ENCODE measurements at regions not wholly inside any gene's neighbourhood (a gene's known extent, or its start where the extent isn't known, plus 50 kb on each side); places are given as distances from the start of the nearest gene placed in this dataset.
"Not testable (repeated sequence)": the region's sequence is repeated elsewhere in the genome, so short reads cannot be mapped to it uniquely, and the experiment has no call there.

DNA sequence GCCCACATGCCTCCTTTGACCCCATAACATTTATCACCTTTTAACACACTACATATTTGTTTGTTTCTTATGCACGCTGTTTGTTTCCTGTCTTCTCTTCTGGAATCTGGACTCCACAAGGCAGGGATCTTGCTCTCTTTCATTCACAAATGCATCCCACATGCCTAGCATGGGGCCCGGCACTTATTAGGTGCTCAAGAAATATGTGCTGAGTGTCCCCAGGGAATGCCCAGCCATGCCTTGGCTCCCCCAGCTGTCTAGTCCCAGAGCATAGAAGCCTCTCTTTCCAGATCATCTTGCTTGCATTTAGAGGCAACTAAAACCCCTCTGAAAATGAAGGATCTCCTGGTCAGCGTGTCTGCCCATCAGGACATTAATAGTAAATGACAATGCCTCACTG, 283.7 kb downstream of the CBLN1 start:
- no peak for DNase-seq (ENCODE audit: low spot score)

DNA sequence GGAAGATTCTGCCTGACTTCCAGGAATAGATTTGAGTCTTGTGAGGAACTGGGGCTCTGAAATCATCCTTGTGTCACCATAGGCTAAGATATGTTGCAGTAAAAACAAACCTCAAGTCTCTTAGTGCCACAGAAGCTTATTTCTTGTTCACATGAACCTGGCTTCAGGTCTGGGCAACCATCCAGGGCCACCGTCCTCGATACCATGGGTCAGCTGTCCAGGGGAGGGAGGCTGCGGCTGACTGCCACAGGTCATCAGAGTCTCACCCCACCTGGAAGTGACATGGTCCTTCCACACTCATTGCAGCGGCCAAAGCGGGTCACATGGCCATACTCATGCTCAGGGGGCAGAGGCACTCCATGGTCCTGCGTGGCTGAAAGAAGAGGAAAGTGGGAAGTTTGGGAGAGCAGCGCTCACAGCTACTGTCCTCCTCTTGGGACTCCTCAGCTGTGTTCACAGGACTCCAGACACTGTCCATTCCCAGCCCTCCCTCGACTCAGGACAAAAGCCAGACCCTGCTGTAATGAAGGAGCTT, 284.5 kb downstream of the CBLN1 start:
- DNase-seq (ENCODE audit: low spot score) = no peak

DNA sequence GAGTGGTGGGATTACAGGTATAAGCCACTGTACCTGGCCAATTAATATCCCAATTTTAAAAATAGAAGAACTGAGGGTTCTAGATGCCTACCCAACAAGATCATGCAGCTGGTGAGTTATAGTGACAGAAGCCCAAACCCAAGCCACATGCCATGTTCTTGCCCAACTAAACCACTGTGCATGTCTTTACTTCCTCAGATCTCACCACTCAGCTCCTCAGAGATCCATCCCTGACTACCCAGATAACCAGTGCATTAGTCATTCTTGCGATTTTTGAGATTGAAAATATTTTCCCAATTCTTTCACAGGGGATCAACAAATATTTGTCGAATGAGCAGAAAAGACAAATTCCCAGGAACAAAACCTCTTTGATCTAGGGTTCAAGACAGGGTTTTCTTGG, 303.1 kb downstream of the CBLN1 start:
- DNase-seq (ENCODE audit: low spot score) = no peak

DNA sequence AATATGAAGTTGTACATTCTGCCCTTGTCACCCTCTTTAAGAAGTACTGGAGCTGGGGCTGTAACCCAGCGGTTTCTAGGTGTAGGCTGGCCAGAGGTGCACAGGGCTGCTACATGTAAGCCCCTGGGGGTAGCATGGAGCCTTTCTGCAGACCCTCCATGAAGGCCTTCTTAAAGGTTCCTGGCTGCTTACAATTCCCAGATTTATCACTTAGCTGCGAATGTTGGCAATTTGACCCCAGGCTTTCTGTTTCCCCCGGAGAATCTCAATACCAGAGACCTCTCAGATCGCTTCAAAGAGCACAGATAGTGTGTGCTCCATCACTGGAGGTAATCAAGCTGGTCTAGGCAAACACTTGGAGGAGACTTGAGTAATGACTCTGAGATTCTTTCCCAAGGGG, 309.4 kb downstream of the CBLN1 start:
- DNase-seq (ENCODE audit: low spot score) = no peak

DNA sequence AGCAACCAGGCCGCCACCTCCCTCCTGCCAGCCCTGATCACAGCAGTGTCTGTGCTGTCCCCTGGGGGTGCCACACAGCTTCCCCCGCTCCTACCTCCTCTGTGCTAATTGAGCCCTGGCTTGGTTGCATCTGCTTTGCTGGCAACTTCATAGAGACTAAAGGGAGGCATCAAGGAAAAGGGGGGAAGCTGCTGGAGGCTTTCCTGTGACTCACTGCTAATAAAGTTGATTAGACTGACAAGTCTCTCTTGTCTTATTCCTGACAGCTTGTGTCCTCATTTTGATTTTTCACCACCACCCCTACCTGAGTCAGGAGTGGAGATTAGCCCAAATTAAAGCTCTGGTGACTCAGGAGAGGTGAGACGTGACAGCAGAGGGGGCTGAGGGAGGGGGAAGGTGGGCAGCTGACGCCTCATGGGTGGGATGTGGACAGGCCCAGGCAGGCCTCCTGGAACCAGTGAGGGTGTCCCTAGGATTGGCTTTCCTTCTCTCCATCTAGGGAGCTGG, 310.0 kb downstream of the CBLN1 start:
- peak; percentile 28 for DNase-seq (ENCODE audit: low spot score)

DNA sequence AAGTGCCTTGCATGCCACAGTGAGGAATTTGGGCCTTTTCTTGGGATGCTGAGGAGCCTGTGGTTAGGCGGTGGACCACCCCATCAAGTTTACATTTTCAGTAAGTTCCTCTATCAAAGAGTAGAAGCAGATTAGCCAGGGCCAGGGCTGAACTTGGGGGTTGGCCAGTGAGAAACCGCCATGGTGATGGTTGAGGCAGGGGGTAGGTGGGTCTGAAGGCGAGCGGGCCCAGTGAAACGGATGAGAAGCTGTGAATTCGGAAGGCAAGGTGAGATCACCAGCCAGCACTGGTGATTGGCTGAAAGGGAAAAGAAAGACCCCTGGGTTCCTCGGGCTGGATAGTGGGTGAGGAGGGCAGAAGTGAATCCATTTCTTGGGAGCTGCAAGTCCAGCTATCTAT, 311.4 kb downstream of the CBLN1 start:
- no peak for DNase-seq (ENCODE audit: low spot score)

DNA sequence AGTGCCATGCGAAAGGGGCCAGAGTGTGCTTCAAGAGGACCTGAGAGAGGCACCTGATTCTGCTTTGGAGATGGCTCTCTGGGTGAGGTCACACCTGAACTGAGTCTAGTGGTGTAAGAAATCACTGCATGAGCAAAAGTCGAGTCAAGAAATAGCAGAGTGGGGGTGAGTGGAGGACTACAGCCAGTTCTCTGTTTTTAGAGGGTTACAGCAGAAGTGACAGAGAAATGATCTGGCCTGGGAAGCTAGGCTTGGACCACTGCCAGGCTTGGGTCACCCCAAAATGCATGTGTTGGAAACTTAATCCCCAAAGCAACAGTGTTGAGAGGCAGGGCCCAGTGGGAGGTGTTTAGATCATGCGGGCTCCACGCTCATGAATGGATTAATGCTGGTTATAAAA, 312.0 kb downstream of the CBLN1 start:
- no peak for DNase-seq (ENCODE audit: low spot score)

DNA sequence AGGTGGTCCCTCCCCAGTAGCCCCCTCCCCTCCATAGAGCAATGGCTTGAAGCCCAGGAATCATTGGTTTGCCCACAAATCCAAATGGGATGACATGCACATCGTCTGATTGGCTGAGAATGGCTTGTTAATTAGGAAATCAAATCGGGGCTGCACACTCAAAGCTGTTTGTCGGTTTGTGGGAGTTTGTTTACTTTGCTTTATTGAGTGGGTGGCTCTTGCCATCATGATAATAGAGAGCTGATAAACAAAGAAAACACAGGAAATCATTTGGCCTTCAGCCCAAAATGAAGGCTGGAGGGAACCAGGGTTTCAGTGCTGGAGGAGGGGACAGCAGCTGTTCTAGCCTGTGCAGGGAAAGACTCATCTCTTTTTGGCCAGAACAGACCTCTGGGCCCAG, 316.3 kb downstream of the CBLN1 start:
- no peak for DNase-seq (ENCODE audit: low spot score)

DNA sequence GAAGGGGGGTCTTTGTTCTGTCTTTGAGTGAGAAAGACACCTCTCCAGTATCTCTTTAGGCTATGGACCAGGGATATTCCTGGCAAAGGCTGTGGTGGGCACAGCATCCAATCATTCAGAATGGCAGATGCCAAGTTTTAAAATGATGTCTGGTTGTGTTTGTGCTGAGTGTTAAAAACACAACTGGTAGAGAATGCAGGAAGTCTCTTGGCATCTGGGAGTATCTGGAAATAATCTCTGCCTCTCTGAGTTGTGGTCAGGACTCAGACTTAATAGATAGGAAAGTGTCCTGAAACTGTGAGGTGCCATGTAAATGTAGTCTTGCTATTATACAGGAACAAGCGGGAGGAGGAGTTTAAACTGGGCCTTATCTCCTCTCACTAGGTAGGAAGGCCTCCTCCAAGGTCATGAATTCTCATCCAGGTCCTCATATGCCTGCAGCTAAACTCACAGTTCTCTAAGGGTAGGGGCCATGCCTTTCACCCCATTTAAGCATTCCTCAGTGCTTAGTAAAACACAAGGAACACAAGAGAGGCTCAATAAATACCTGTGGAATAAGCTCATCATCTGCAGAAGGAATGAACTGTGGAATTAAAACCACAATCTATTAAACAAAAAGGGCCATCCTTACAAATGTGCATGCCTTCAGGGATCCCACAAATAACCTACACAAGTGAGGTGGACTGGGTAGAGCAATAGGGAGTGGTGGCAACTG, 317.6 kb downstream of the CBLN1 start:
- DNase-seq (ENCODE audit: low spot score) = peak; percentile 85

DNA sequence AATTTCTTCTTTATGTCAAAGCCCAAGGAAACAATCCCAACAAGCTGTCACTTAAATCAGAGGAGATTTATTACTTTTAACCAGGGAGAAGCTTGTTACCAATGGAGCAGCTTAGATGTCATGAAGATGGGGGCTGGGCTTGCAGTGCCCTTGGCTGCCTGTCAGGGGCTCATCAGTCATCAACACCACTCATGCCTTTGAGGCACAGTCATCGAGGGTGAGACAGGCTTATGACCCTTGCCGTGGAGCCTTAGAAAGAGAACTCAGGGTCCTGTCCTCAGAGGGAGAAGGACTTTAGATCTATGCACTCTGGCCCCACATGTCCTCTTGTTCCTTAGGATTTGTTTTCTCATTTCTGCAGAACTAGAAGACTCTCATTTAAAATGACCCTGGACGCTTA, 318.3 kb downstream of the CBLN1 start:
- DNase-seq (ENCODE audit: low spot score) = peak; percentile 33

DNA sequence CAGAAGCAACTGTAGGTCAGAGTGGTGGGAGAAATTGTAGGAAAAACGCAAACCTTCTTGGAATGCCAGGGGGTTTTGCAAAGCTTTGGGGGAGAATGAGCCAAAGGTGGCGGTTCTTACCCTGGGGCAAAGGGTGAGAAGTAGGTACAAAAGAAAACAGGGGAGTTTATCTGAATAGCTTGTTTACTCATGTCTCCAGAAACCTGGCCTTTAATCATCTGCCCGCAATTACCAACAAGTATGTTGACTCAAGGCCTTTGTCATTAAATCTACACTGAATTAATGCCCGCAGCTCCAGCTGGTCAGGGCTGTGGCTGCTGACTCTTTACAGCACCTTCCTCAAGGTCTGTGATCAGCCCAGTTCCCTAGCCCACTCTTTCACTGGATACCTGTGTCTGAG, 320.1 kb downstream of the CBLN1 start:
- peak; percentile 7 for DNase-seq (ENCODE audit: low spot score)

DNA sequence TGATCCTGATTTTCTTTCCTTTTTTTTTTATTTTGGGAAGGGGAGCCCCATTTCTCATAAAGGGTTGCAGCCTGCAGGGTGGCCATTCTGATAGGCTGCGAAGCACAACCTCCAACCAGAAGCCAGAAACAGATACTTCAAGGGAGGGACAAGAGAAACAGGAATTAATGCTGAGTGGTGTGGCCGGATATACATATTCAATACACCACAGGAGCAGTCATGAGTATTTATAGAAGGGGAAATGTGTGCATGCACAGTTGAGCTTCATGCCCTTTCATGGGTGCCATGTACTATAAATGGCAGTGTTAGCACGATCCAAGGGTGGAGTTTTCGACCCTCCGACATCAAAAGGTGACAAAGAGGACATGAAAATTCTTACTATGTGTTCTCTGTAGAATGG, 320.8 kb downstream of the CBLN1 start:
- no peak for DNase-seq (ENCODE audit: low spot score)

DNA sequence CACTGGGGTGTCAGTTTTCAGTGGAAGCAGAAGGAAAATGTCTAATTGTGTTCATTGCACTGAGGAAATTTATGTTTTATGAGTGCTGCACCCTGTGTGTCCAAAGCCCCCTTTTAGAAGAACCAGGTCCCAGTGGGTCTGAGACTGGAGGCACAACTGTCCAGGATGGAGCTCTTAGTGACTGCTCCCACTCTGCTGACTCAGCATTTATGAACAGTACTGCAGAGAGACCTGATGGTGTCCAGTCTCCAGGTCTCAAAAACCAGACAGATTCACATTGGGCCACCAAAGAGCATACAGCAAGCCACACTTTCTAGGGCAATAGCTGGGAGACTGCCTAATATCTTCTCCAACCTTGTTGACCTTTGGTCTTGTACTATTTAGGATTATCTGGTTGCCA, 321.9 kb downstream of the CBLN1 start:
- no peak for DNase-seq (ENCODE audit: low spot score)

DNA sequence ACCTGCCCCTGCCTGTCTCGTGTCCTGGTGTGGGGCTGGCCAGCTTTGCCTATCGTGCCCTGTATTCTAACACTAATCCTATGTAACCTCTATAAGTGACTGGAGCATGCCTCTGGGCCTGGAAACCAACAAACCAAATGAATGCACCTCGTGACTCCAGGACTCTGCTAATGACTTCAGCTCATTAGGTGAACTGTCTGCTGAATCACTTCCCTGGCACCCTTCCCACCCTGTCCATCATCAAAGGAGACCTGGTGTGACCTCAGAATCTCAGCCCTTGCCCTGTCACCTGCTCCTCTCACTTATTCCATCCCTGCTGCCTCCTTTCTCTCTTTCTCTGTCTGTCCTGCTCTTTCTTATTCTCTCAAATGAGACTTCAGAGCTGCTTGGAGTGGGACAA, 322.4 kb downstream of the CBLN1 start:
- DNase-seq (ENCODE audit: low spot score) = peak; percentile 58

DNA sequence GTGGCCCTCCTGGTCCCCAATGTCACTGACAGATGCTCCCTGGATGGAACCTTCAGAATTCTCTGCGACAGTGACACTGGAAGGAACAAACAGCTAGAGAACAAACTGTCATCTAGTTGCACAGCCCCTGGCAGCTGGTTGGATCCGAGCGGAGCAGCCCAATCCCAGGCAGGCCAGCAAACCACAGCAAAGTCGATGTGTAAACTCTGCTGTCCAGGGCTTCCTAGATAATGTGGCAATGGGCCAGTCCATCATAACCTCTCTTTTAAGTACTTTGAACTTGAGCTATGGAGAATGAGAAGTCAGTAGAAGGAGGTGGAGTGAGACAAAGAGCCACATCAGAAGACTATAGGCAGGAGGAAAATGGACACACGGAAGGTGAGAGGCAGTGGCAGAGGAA, 323.0 kb downstream of the CBLN1 start:
- DNase-seq (ENCODE audit: low spot score) = peak; percentile 58

DNA sequence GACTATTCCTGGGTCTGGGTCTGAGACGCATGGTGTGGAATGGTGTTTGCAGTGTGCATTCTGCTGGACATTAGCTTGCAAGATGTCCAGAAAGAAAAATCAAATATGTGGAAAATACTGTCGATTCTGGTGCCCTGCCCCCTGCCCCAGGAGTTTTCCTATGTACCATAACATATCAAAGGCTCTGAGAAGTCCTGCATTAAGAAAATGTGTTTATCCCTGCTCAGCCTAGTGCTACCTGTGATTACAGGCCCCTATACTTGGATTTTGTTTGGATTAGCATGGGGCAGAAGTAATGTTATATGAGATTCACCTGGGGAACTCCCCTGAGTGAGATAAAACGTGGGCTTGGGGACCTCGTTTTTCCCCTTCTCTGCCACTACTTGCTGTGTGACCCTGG, 325.0 kb downstream of the CBLN1 start:
- DNase-seq (ENCODE audit: low spot score) = no peak

DNA sequence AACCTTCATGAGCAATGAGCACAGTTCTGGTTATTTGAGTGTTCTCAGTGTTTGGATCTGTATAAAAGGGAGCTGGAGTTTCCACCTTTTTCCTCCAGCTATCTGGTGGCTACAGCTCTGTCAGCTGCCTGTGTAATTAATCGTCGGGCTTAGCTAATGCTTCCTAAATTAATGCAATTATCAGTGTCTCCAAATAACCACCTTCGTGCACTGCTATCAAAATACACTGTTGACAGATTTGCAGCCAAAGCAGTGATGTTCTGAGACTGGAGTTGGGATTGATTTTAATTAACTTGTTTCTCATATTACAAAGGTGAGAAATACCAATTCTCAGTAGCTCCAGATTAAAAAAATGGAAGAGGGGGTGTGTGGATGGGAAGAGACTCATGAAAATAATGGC, 325.8 kb downstream of the CBLN1 start:
- DNase-seq (ENCODE audit: low spot score) = no peak

DNA sequence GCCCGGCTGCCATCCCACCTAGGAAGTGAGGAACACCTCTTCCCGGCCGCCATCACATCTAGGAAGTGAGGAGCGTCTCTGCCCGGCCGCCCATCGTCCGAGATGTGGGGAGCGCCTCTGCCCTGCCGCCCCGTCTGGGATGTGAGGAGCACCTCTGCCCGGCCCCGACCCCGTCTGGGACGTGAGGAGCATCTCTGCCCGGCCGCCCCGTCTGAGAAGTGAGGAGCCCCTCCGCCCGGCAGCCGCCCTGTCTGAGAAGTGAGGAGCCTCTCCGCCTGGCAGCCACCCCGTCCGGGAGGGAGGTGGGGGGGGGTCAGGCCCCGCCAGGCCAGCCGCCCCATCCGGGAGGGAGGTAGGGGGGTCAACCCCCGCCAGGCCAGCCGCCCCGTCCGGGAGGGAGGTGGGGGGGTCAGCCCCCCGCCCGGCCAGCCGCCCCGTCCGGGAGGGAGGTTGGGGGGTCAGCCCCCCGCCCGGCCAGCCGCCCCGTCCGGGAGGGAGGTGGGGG, 330.0 kb downstream of the CBLN1 start:
- not testable (repeated sequence) for DNase-seq (ENCODE audit: low spot score)

DNA sequence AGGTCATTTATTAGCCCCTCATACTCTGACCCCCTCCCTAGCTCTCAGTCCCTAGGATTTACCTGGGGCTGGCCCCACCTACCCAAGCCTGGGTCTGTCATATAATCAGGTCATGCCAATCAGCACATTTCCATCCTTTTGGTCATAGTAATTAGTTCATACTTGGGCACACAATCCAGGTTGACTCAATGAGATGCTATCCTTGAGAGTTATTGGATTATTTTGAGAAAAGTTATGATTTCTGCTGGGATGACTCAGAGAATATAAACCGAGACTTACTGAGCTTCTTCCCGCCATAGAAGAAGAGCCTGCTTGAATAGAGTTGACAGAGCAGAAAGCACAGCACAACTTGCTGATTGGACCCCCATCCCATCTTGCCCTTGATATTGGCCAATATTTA, 331.5 kb downstream of the CBLN1 start:
- DNase-seq (ENCODE audit: low spot score) = no peak

DNA sequence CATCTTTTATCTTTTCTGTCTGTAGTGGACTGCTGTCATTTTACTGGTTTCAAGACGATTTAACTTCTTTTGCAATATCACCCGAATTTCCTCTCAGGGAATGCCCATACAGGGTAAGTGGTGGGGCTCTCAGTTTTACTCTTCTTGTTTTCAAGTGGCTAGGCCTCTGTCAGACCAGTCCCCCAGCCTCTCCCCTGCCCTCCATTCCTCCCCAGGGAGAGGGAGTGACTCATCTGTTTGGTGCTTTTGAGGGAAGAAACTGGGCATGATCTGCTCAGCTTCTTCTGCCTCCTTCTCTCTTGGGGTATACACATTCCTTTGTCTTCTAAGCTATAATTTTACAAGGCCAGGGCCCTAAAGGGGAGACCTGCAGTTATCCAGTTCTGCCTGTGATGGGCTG, 332.0 kb downstream of the CBLN1 start:
- no peak for DNase-seq (ENCODE audit: low spot score)

DNA sequence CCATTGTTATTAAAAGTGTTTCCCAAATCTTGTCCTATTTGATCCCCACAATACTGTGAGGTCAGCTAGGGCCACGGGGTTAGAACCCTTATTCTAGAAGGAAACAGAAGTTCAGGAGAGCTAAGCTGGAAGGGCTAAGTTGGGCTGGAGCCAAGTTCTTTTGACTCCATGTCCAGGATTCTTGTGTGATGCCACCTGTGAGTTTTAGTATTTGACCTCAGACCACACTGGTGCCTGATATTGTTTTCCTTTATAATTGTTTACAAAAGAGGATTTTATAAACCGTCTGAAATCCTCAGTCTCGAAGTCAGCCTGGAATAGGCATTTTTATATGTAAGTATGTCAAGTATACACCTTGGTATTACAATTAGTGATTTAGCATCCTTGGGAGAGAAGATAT, 332.7 kb downstream of the CBLN1 start:
- no peak for DNase-seq (ENCODE audit: low spot score)

DNA sequence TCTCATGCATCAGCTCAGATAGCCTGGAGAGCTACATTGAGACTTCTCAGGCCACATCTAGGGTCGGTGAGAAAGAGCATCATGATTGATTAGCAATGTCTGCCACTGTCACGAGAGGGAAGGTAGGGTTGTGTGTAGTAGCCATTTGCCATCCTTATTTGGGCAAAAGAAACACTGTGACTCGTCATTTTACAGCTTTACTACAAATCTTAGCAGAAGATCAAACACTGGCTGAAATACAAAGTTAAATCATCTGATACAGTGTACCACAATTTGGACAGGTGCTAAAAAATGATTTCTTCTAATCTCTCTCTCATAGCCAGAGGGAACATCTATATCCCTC, 334.3 kb downstream of the CBLN1 start:
- DNase-seq (ENCODE audit: low spot score) = no peak

DNA sequence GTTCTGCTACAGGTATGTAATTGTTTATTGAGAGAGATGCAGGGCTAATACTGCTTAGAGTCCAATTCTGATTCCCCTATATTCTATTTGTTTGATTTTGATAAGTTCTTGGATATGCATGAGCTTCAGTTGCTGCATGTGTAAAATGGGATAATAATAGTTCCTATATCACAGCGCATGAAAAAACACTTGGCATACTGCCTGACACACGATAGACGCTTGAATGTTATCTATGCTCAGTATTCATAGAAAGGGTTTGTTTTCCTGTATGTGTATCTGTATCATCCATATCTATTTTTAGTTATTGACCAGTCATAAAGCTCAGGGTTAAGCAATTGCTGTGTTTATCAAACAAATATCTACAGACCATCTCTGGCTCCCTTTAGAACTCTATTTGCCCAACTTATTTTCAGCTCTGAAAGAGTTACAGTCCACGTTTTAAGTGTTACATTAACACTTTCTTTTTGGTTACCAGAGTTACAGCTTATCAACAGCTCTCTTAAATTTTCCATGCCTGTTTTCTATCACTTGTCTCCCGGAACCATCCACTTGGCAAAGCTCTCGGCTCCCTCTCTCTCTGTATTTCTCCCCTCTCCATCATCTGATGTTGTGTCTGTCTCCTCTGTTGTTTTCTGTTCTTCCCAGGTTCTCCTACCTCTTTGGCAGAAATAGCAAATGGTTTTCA, 334.8 kb downstream of the CBLN1 start:
- no peak for DNase-seq (ENCODE audit: low spot score)

DNA sequence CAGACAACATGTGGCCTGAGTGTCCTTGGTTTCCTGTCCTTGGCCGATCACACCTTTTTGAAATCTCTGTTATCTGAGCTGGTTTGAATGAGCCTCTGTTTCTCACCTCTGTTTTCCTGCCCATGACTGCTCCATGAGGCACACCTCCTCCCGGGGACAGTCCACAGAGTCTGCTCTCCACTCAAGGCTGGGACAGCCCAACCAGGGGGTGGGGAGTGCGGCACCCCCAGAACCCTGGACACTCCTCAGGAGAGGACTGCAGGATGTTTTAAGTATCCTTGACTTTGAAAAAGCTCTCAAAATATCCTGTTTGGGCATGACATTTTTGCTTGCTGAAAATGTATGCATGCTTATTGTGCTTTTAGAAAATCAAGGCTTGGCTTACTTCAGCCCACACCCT, 333.0 kb upstream of the N4BP1 start:
- DNase-seq (ENCODE audit: low spot score) = no peak

Measured in SW480 (cell line).